Body of pancreas (tissue), 4 donors: ENCODE measurements at regions not wholly inside any gene's neighbourhood (a gene's known extent, or its start where the extent isn't known, plus 50 kb on each side); places are given as distances from the start of the nearest gene placed in this dataset.

Source experiments
- CTCF ChIP-seq, 7 experiments: fragments of 450-650 bp in 4 of 7; fragments of 200-600 bp in 3 of 7; sonication (generic) in 3 of 7; IDR thresholded peaks; one replicate each; pipeline ENCODE4 v1.5.1; 2016 to 2019; ENCODE audit warnings: antibody characterized with exemption in 7 of 7
- POLR2A ChIP-seq, 3 donors: fragments of 450-650 bp; IDR thresholded peaks; one replicate each; pipeline ENCODE4 v1.6.1; 2016; ENCODE audit warnings: antibody characterized with exemption in 3 of 3, mild to moderate bottlenecking in 2 of 3

DNA sequence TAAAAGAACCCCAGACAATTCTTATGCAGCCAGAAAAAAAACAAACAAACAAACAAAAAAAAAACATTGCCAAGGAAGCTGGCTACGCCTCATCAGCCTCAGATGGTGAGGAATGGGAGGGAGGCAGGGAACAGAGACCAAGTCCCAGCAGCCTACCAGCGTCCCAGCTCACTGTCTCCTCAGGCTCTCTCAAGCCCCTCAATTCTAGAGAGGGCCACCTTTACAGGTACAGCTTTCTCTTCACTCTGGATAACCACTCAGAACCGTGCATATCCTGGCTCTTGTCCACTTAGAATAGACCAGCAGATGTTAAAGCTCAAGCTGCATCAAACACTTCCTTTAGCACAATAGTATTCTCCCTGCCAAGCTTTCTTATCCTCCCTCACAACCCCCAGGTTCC, 263.1 kb upstream of the CHAC2 start:
- no peak for TF ChIP-seq CTCF (IDR thresholded peaks at IDR 0.05)
- no peak for TF ChIP-seq POLR2A (IDR thresholded peaks at IDR 0.05)
